Esophagus (tissue), 2 donors: ENCODE measurements at regions not wholly inside any gene's neighbourhood (a gene's known extent, or its start where the extent isn't known, plus 50 kb on each side); places are given as distances from the start of the nearest gene placed in this dataset.
"Not testable (repeated sequence)": the region's sequence is repeated elsewhere in the genome, so short reads cannot be mapped to it uniquely, and the experiment has no call there.

Experiments used
- H3K27ac ChIP-seq, 2 donors: one replicate each; pipeline ENCODE4 v1.5.1; 2013; ENCODE audit warnings: low read depth in 2 of 2, mild to moderate bottlenecking in 2 of 2, inconsistent platforms in 1 of 2, low read length in 1 of 2, moderate library complexity in 1 of 2
- H3K27me3 ChIP-seq, 2 donors: one replicate each; pipeline ENCODE4 v1.6.1; 2013; ENCODE audit warnings: low read length in 2 of 2, control low read depth in 1 of 2, mild to moderate bottlenecking in 1 of 2; ENCODE audit not compliant: insufficient read depth in 2 of 2, control insufficient read depth in 1 of 2
- H3K36me3 ChIP-seq, 2 donors: one replicate each; pipeline ENCODE4 v1.6.1; 2013; ENCODE audit warnings: low read length in 1 of 2; ENCODE audit not compliant: control insufficient read depth in 2 of 2, insufficient read depth in 2 of 2
- H3K4me1 ChIP-seq, 2 donors: one replicate each; pipeline ENCODE4 v1.6.1; 2013; ENCODE audit warnings: low read length in 1 of 2; ENCODE audit not compliant: control insufficient read depth in 2 of 2, insufficient read depth in 2 of 2
- H3K4me3 ChIP-seq, 2 donors: one replicate each; pipeline ENCODE4 v1.5.1; 2013; ENCODE audit warnings: low read length in 2 of 2, mild to moderate bottlenecking in 2 of 2, low read depth in 1 of 2, moderate library complexity in 1 of 2
- H3K9me3 ChIP-seq, 2 donors: one replicate each; pipeline ENCODE4 v1.6.1; 2013; ENCODE audit warnings: mild to moderate bottlenecking in 2 of 2, low read depth in 1 of 2, low read length in 1 of 2, moderate library complexity in 1 of 2; ENCODE audit not compliant: control insufficient read depth in 2 of 2, insufficient read depth in 1 of 2
- WGBS, 2 donors: extraction: QIAGEN DNeasy Blood & Tissue Kit; methylation state at CpG; one replicate each; pipeline ENCODE4 v1.1.7; 2013; 5-methylcytosine and 5-hydroxymethylcytosine counted together
- donor health status: healthy with polysubstance abuse.
- donor health status: Bipolar disorder and iron deficiency.

DNA sequence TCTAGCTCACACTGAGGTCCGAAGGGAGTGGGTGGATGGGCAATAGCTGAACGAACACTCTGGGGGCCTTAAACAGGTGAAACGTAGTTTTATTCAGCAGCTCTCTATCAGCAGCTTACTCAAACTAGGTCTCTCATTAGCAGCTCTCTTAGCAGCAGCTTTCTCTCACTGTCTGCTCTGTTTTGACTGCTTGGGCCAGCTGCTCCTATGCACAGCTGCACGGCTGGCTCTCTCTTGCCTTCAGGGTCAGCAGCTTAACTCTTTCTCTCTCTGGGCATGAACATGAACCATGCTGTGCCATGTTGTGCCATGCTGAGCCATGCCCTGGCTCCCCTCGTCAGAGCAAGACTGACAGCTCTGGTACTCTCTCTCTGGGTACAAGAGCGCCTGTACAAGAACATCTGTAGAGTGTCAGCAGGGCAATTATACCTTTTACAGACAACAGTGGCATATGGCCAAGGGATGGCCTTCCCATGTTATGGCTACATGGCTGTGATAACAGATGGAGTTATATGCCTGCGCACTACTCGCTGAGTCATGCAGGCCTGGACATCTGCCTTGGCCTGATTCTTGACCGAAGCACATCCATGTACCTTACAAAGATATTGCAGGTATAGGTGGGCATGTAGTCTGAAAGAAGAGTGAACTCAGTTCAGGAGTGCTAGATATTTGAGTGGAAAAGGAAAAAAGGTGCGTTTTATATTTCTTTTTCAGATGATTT lies 152.4 kb downstream of the LEPR start:
- WGBS, 2 donors = 76 to 80% methylated on average over 10 of the region's 10 CpGs
- Histone ChIP-seq H3K36me3 (no peaks in the 10 kb centered on the region), H3K4me1 (no peaks in the 10 kb centered on the region), H3K4me3 (no peak overlapping the region), H3K9me3 (peaks cover 0 to 2% of the 10 kb centered on the region in 2 donors), H3K27ac (no peak overlapping the region), H3K27me3 (no peaks in the 10 kb centered on the region)

DNA sequence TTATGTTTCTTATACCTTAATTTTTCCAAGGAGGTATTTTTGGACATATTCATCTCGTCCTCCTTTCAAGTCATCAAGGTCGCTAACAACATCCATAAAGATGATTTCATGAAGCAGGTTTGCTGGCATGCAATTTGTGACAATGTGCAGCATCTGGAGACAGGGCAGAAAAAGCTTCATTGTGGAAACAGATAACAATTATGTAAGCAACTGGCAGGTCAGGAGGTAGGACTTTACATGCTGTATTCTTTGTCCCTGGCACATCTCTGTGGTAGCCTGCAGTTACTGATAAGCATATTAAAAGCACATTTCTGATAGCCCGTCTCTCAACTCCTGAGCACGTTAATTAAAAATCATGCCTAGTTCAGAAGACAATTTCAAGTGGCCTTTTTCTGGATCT lies 156.8 kb downstream of the LEPR start:
- H3K9me3 ChIP-seq = peaks cover 0 to 2% of the 10 kb centered on the region in 2 donors
- H3K4me3 ChIP-seq = no peak overlapping the region
- WGBS, 2 donors = 86 to 91% methylated on average over 4 of the region's 4 CpGs
- H3K36me3 ChIP-seq = no peaks in the 10 kb centered on the region
- no peak overlapping the region for H3K27ac ChIP-seq
- H3K4me1 ChIP-seq = no peaks in the 10 kb centered on the region
- no peaks in the 10 kb centered on the region for H3K27me3 ChIP-seq

DNA sequence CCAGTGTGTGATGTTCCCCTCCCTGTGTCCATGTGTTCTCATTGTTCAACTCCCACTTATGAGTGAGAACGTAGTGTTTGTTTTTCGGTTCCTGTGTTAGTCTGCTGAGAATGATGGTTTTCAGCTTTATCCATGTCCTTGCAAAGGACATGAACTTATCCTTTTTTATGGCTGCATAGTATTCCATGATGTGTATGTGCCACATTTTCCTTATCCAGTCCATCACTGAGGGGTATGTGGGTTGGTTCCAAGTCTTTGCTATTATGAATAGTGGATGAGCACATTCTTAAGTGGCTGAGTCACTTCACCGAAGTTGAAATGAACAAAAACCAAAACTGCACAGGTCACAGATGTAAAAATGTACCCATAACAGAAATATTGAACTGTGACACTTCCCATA lies 157.5 kb downstream of the LEPR start:
- H3K4me1 ChIP-seq, H3K9me3 ChIP-seq, H3K27me3 ChIP-seq, H3K27ac ChIP-seq, H3K36me3 ChIP-seq, H3K4me3 ChIP-seq: not testable (repeated sequence)
- 94% methylated on average over 3 of the region's 3 CpGs for WGBS, 2 donors

DNA sequence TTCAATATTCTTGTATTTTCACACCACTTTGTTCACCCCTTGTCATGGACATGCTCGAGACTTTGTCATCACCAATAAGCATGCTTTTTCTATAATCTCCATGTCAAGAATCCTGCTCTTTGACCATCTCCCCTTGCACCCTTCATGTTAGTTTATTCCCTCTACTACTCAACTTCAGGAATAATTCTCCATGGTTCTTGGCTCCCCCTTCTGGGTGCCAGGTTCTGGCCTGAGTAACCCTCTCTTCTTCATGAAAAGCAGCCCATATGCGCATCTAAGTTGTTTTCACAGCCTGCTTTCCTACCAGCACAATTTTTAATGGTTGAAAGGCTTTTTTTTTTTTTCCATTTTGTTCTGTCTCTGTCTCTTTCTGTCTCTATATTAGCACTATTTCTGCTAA lies 160.7 kb downstream of the LEPR start:
- H3K4me1 ChIP-seq = no peaks in the 10 kb centered on the region
- no peaks in the 10 kb centered on the region for H3K27me3 ChIP-seq
- H3K27ac ChIP-seq = no peak overlapping the region
- H3K36me3 ChIP-seq = no peaks in the 10 kb centered on the region
- H3K9me3 ChIP-seq = no peaks in the 10 kb centered on the region
- WGBS, 2 donors = 79 to 92% methylated on average over 2 of the region's 2 CpGs
- H3K4me3 ChIP-seq = no peak overlapping the region

DNA sequence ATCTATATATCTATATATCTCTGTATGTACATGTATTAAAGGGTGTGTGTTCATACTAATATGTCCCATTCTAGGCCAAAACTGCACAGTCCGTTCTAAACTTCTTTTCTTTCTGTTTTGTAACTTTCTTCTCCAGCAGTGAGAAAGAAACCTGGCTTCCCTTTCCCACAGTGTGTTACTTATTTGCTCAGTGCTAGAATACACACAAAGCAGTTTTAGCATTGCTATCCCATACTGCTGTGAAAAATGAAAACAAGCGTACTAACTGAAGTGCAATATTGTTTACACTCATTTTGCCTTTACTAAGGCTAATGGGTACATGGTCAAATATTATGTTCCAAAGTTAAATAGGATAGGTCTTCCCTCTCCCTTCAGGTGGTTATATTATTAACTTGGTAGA lies 163.9 kb downstream of the LEPR start:
- Histone ChIP-seq H3K4me3 (no peak overlapping the region), H3K9me3 (no peaks in the 10 kb centered on the region), H3K27ac (no peak overlapping the region), H3K4me1 (no peaks in the 10 kb centered on the region), H3K36me3 (no peaks in the 10 kb centered on the region), H3K27me3 (no peaks in the 10 kb centered on the region)
- 75% methylated on average over 2 of the region's 2 CpGs for WGBS, 2 donors

DNA sequence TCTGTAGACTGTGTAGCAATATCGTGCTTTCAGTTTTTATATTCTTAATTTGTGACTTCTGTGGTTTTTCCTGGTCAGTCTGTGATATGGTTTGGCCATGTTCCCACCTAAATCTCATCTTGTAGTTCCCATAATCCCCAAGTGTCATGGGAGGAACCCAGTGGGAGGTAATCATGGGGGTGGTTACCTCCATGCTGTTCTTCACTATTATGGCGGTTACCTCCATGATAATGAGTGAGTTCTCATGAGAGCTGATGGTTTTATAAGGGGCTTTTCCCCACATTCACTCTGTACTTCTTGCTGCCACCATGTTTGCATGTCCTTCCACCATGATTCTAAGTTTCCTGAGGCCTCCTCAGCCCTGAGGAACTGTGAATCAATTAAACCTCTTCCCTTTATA lies 169.8 kb downstream of the LEPR start:
- no peak overlapping the region for H3K4me3 ChIP-seq
- H3K27ac ChIP-seq = no peak overlapping the region
- no peaks in the 10 kb centered on the region for H3K36me3 ChIP-seq
- 91 to 92% methylated on average over 2 of the region's 2 CpGs for whole genome bisulfite sequencing, 2 donors
- no peaks in the 10 kb centered on the region for H3K27me3 ChIP-seq
- H3K4me1 ChIP-seq = no peaks in the 10 kb centered on the region
- no peaks in the 10 kb centered on the region for H3K9me3 ChIP-seq

DNA sequence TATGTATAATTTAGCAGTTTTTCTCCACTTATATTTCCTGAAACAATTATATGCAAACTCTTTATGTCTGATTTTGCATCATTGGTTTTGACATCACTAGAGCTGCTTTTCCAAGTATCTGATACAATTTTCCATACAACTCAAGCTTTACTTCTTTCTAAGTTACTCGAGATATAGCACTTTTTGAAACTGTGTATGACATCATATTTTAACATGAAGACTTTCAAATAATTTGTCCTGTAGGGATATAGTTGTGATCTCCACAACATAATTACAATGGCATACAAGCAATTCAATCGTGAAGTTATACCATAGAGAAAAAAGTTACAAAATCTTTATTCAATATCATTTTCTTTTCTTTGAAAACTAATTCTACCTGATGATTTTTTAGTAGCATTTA lies 173.0 kb downstream of the LEPR start:
- H3K36me3 ChIP-seq = no peaks in the 10 kb centered on the region
- H3K27ac ChIP-seq = no peak overlapping the region
- 87 to 91% methylated on average over 2 of the region's 2 CpGs for WGBS, 2 donors
- no peak overlapping the region for H3K4me3 ChIP-seq
- no peaks in the 10 kb centered on the region for H3K4me1 ChIP-seq
- no peaks in the 10 kb centered on the region for H3K27me3 ChIP-seq
- H3K9me3 ChIP-seq = no peaks in the 10 kb centered on the region

DNA sequence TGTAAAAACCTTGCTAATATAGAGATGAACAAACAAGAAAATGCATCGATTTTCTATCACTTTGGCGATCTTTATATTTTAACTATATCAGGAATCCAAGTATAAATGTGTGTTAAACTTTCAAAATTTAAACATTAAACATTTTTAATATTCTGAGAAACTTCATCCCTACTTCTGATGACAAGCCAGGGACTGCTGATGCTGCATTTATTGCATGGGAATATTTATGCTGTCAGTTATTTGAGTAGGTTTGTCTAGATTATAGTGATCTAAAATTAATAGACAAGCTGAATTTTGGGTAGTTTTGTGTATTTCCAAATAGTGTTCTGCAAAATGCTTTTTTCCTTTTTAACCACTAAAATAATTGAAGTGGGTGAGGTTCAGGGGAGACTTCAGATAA lies 175.3 kb downstream of the LEPR start:
- 96 to 98% methylated on average over 2 of the region's 2 CpGs for WGBS, 2 donors
- Histone ChIP-seq H3K27ac (no peak overlapping the region), H3K4me3 (no peak overlapping the region), H3K27me3 (no peaks in the 10 kb centered on the region), H3K9me3 (no peaks in the 10 kb centered on the region), H3K4me1 (no peaks in the 10 kb centered on the region), H3K36me3 (no peaks in the 10 kb centered on the region)

DNA sequence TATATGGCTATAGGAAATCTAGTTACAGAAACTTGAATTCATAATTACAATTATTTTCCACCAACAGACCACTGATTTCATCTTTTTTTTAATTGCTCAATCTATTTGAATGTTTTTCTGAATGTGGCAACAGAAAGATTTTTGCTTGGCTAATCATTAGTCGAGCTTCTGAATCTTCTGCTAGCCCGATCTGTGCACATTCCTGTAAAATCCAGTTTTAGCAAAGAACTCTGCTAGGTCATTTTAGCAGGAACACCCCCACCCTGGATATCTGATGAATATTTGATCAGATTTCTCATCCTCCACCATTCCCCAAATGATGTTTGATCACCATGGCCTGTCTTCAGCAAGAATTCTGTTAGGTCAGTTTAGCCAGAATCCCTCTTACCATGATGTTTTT lies 176.3 kb downstream of the LEPR start:
- 92 to 96% methylated on average over 2 of the region's 2 CpGs for WGBS, 2 donors
- Histone ChIP-seq H3K27me3 (no peaks in the 10 kb centered on the region), H3K4me1 (no peaks in the 10 kb centered on the region), H3K27ac (no peak overlapping the region), H3K4me3 (no peak overlapping the region), H3K9me3 (no peaks in the 10 kb centered on the region), H3K36me3 (no peaks in the 10 kb centered on the region)

DNA sequence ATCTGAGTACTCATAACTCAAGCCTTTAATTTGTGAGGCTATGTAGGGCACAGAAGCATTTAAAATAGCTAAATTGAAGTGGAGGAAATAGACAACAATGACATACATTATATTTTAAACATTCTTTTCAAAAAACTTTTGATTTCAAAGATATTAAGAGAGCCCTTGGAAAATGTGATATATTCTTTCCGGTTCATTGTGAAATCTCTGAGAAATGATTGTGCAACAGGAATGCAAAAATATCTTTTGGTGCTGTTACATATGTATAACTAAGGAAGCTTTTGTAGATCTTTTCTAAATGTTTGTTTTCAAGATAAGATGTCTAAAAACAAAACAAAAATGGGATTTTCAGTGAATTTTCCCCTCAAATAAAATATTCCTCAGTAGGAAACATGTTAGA lies 185.2 kb downstream of the LEPR start:
- Histone ChIP-seq H3K36me3 (no peaks in the 10 kb centered on the region), H3K4me3 (no peak overlapping the region), H3K4me1 (no peaks in the 10 kb centered on the region), H3K27me3 (no peaks in the 10 kb centered on the region), H3K9me3 (no peaks in the 10 kb centered on the region), H3K27ac (no peak overlapping the region)
- 83 to 85% methylated on average over 1 of the region's 1 CpG for WGBS, 2 donors
